Forelimb muscle (tissue), 1 donor: ENCODE measurements at regions not wholly inside any gene's neighbourhood (a gene's known extent, or its start where the extent isn't known, plus 50 kb on each side); places are given as distances from the start of the nearest gene placed in this dataset.

Experiments used
- DNase-seq: peaks from one replicate; pipeline ENCODE4 v3.0.0-alpha.2; 2013; ENCODE audit warnings: low read depth

GRCh38 chr9:78493166-78493742 lies 196.3 kb downstream of the PSAT1 start:
- DNase-seq: no peak

- no peak for DNase-seq
Measured at GRCh38 chr9:78502566-78502965, 205.6 kb downstream of the PSAT1 start.

- DNase-seq: no peak
Measured at GRCh38 chr9:78505546-78505945, 208.6 kb downstream of the PSAT1 start.

GRCh38 chr9:78507037-78507436 lies 210.1 kb downstream of the PSAT1 start:
- DNase-seq: no peak

GRCh38 chr9:78510035-78510434 lies 213.1 kb downstream of the PSAT1 start:
- DNase-seq: no peak

GRCh38 chr9:78515108-78515507 lies 218.2 kb downstream of the PSAT1 start:
- no peak for DNase-seq

GRCh38 chr9:78519786-78520185 lies 222.9 kb downstream of the PSAT1 start:
- DNase-seq: no peak

GRCh38 chr9:78521680-78522079 lies 224.8 kb downstream of the PSAT1 start:
- no peak for DNase-seq

GRCh38 chr9:78525986-78526560 lies 229.1 kb downstream of the PSAT1 start:
- DNase-seq: no peak

- DNase-seq: no peak
Measured at GRCh38 chr9:78533500-78533899, 236.6 kb downstream of the PSAT1 start.

- DNase-seq: no peak
Measured at GRCh38 chr9:78539188-78539587, 242.3 kb downstream of the PSAT1 start.

- DNase-seq: no peak
Measured at GRCh38 chr9:78539904-78540303, 243.0 kb downstream of the PSAT1 start.

GRCh38 chr9:78541868-78542443 lies 245.0 kb downstream of the PSAT1 start:
- no peak for DNase-seq

GRCh38 chr9:78542491-78543181 lies 245.7 kb downstream of the PSAT1 start:
- no peak for DNase-seq

GRCh38 chr9:78543353-78543752 lies 246.4 kb downstream of the PSAT1 start:
- DNase-seq: no peak

- DNase-seq: no peak
Measured at GRCh38 chr9:78544230-78544629, 247.3 kb downstream of the PSAT1 start.

GRCh38 chr9:78547831-78548230 lies 250.9 kb downstream of the PSAT1 start:
- DNase-seq: no peak

- DNase-seq: no peak
Measured at GRCh38 chr9:78548670-78549069, 251.7 kb downstream of the PSAT1 start.

- DNase-seq: no peak
Measured at GRCh38 chr9:78549711-78550110, 252.8 kb downstream of the PSAT1 start.

GRCh38 chr9:78552802-78553201 lies 255.9 kb downstream of the PSAT1 start:
- DNase-seq: no peak

GRCh38 chr9:78557540-78557939 lies 260.6 kb downstream of the PSAT1 start:
- no peak for DNase-seq

GRCh38 chr9:78559449-78559885 lies 262.5 kb downstream of the PSAT1 start:
- no peak for DNase-seq

GRCh38 chr9:78562021-78562420 lies 265.1 kb downstream of the PSAT1 start:
- no peak for DNase-seq
